ENCODE measurements at regions not wholly inside any gene's neighbourhood (a gene's known extent, or its start where the extent isn't known, plus 50 kb on each side); places are given as distances from the start of the nearest gene placed in this dataset.

DNA sequence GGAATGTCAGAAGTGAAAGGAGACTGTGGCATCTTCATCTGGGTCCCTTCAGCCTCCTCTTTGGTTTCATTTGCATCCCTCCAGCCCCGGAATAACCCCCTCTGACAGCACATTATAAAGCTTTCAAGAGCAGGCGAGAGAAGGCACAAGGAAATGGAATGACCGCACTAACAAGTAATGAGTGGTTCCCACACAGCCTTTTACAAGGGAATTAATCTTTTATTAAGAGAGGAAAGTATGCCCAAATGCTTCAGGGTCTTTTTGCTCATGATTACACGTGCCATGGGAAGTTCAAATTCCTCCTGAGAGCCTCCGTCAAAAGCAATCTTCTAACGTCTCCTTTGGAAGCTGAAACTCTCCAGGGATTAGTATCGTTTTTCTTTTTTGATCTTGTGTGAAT is 347.0 kb downstream of the BTBD3 start:
- TF ChIP-seq, protein P1, sequence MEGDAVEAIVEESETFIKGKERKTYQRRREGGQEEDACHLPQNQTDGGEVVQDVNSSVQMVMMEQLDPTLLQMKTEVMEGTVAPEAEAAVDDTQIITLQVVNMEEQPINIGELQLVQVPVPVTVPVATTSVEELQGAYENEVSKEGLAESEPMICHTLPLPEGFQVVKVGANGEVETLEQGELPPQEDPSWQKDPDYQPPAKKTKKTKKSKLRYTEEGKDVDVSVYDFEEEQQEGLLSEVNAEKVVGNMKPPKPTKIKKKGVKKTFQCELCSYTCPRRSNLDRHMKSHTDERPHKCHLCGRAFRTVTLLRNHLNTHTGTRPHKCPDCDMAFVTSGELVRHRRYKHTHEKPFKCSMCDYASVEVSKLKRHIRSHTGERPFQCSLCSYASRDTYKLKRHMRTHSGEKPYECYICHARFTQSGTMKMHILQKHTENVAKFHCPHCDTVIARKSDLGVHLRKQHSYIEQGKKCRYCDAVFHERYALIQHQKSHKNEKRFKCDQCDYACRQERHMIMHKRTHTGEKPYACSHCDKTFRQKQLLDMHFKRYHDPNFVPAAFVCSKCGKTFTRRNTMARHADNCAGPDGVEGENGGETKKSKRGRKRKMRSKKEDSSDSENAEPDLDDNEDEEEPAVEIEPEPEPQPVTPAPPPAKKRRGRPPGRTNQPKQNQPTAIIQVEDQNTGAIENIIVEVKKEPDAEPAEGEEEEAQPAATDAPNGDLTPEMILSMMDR (IDR thresholded peaks at IDR 0.05; ENCODE audit: low read length), result no peak
- no peak for TF ChIP-seq EZH2 (IDR thresholded peaks at IDR 0.05; ENCODE audit: borderline replicate concordance, low read length)
